GM23338 (cell line): ENCODE measurements at regions not wholly inside any gene's neighbourhood (a gene's known extent, or its start where the extent isn't known, plus 50 kb on each side); places are given as distances from the start of the nearest gene placed in this dataset.
"Not testable (repeated sequence)": the region's sequence is repeated elsewhere in the genome, so short reads cannot be mapped to it uniquely, and the experiment has no call there.

Experiments used
- ATAC-seq: fragments of 200-7000 bp; cut with Tn5 transposase; 3 replicates; pipeline ENCODE4 v1.9.1; 2020
- DNase-seq: peaks from one replicate; pipeline ENCODE4 v3.0.0-alpha.2; 2015; ENCODE audit warnings: low spot score
- H2AFZ ChIP-seq: fragments of 200-600 bp; sonication (generic); 2 replicates; pipeline ENCODE4 v1.8.0; 2016; ENCODE audit warnings: antibody characterized with exemption, mild to moderate bottlenecking, moderate library complexity
- H3F3A ChIP-seq: fragments of 200-600 bp; sonication (generic); replicated peaks from 2 replicates; pipeline ENCODE4 v1.8.0; 2017; ENCODE audit warnings: antibody characterized with exemption, mixed run types, low read depth
- H3K27ac ChIP-seq: fragments of 200-600 bp; sonication (generic); 2 replicates; pipeline ENCODE4 v1.6.1; 2016; ENCODE audit warnings: low read depth
- H3K27me3 ChIP-seq: fragments of 200-600 bp; sonication (generic); 2 replicates; pipeline ENCODE4 v1.8.0; 2016; ENCODE audit warnings: mild to moderate bottlenecking, mixed run types, moderate library complexity; ENCODE audit not compliant: insufficient read depth
- H3K36me3 ChIP-seq: fragments of 200-600 bp; sonication (generic); 2 replicates; pipeline ENCODE4 v1.8.0; 2016; ENCODE audit warnings: mild to moderate bottlenecking; ENCODE audit not compliant: insufficient read depth
- H3K4me1 ChIP-seq: fragments of 200-600 bp; sonication (generic); 2 replicates; pipeline ENCODE4 v1.8.0; 2016; ENCODE audit warnings: mild to moderate bottlenecking, moderate library complexity; ENCODE audit not compliant: insufficient read depth
- H3K4me2 ChIP-seq: fragments of 200-600 bp; sonication (generic); 2 replicates; pipeline ENCODE4 v1.7.1; 2017; ENCODE audit warnings: mixed run types
- H3K4me3 ChIP-seq: fragments of 200-600 bp; sonication (generic); 2 replicates; pipeline ENCODE4 v1.6.1; 2016; ENCODE audit warnings: mixed run types
- H3K79me2 ChIP-seq: fragments of 200-600 bp; sonication (generic); replicated peaks from 2 replicates; pipeline ENCODE4 v1.8.0; 2017; ENCODE audit warnings: mild to moderate bottlenecking; ENCODE audit not compliant: insufficient read depth
- H3K9me2 ChIP-seq: fragments of 200-600 bp; sonication (generic); 2 replicates; pipeline ENCODE4 v1.8.0; 2017; ENCODE audit not compliant: insufficient read depth
- H4K20me1 ChIP-seq: fragments of 200-600 bp; sonication (generic); replicated peaks from 2 replicates; pipeline ENCODE4 v1.8.0; 2017; ENCODE audit warnings: mild to moderate bottlenecking; ENCODE audit not compliant: insufficient read depth
- H3K27ac Mint-ChIP-seq: 2 replicates; pipeline ENCODE4 v1.8.0; 2020; ENCODE audit warnings: inconsistent platforms, mild to moderate bottlenecking, moderate library complexity, mixed read lengths
- H3K27me3 Mint-ChIP-seq: 3 replicates; pipeline ENCODE4 v1.8.0; 2022; ENCODE audit warnings: low read depth, mild to moderate bottlenecking, moderate library complexity, mixed read lengths, inconsistent platforms; ENCODE audit not compliant: insufficient read depth, poor library complexity
- H3K36me3 Mint-ChIP-seq: 3 replicates; pipeline ENCODE4 v1.8.0; 2021; ENCODE audit warnings: low read depth, mild to moderate bottlenecking, inconsistent platforms, moderate library complexity, mixed read lengths
- H3K4me1 Mint-ChIP-seq: 3 replicates; pipeline ENCODE4 v1.8.0; 2020; ENCODE audit warnings: mild to moderate bottlenecking, inconsistent platforms, mixed read lengths
- H3K4me3 Mint-ChIP-seq: 3 replicates; pipeline ENCODE4 v1.8.0; 2021; ENCODE audit warnings: moderate library complexity, mild to moderate bottlenecking, inconsistent platforms, mixed read lengths
- H3K9me3 Mint-ChIP-seq: 3 replicates; pipeline ENCODE4 v1.8.0; 2020; ENCODE audit warnings: moderate library complexity, mild to moderate bottlenecking, inconsistent platforms, mixed read lengths
- EZH2 ChIP-seq: fragments of 200-600 bp; sonication (generic); IDR thresholded peaks from one replicate; pipeline ENCODE4 v1.8.0; 2017; ENCODE audit warnings: antibody characterized with exemption, mild to moderate bottlenecking, low read depth; ENCODE audit not compliant: unreplicated experiment
- JUNB ChIP-seq: IDR thresholded peaks from one replicate; pipeline ENCODE4 v1.6.1; 2016; ENCODE audit warnings: antibody characterized with exemption; ENCODE audit not compliant: unreplicated experiment
- NANOG ChIP-seq: IDR thresholded peaks from 2 replicates; pipeline ENCODE4 v1.6.1; 2016; ENCODE audit warnings: antibody characterized with exemption, borderline replicate concordance
- POLR2AphosphoS5 ChIP-seq: IDR thresholded peaks from 2 replicates; pipeline ENCODE4 v1.6.1; 2016; ENCODE audit warnings: antibody characterized with exemption, low read depth
- STAT1 ChIP-seq: IDR thresholded peaks from one replicate; pipeline ENCODE4 v1.6.1; 2016; ENCODE audit warnings: antibody characterized with exemption; ENCODE audit not compliant: unreplicated experiment
- TF ChIP-seq, protein P1 (sequence below): fragments of 250-450 bp; sonication (Bioruptor Pico); IDR thresholded peaks from 2 replicates; pipeline ENCODE4 v1.5.0; 2020; ENCODE audit warnings: mild to moderate bottlenecking, moderate library complexity
- TF ChIP-seq, protein P2 (sequence below): IDR thresholded peaks from 2 replicates; pipeline ENCODE4 v1.6.1; 2016; ENCODE audit warnings: antibody characterized with exemption

DNA sequence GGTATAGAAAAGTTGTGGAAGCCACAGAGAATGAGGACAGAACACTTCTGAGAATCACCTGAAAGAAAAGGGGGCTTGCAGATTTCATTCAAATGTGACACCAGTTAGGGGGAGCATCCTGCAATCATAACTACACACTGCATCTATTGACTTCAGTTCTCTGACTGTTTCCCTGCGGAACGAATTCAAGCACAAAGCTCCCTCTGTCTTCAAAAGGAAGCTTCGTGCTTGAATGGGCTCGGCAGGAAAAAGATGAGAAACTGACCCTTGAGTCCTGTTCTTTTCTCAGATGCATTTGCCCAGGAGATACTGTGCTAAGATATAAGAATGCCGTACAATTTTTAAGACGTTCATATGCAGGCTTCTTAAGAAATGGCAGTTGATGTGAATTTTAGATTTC is 2000.4 kb upstream of the RAG2 start (continued):
- TF ChIP-seq, protein P1, sequence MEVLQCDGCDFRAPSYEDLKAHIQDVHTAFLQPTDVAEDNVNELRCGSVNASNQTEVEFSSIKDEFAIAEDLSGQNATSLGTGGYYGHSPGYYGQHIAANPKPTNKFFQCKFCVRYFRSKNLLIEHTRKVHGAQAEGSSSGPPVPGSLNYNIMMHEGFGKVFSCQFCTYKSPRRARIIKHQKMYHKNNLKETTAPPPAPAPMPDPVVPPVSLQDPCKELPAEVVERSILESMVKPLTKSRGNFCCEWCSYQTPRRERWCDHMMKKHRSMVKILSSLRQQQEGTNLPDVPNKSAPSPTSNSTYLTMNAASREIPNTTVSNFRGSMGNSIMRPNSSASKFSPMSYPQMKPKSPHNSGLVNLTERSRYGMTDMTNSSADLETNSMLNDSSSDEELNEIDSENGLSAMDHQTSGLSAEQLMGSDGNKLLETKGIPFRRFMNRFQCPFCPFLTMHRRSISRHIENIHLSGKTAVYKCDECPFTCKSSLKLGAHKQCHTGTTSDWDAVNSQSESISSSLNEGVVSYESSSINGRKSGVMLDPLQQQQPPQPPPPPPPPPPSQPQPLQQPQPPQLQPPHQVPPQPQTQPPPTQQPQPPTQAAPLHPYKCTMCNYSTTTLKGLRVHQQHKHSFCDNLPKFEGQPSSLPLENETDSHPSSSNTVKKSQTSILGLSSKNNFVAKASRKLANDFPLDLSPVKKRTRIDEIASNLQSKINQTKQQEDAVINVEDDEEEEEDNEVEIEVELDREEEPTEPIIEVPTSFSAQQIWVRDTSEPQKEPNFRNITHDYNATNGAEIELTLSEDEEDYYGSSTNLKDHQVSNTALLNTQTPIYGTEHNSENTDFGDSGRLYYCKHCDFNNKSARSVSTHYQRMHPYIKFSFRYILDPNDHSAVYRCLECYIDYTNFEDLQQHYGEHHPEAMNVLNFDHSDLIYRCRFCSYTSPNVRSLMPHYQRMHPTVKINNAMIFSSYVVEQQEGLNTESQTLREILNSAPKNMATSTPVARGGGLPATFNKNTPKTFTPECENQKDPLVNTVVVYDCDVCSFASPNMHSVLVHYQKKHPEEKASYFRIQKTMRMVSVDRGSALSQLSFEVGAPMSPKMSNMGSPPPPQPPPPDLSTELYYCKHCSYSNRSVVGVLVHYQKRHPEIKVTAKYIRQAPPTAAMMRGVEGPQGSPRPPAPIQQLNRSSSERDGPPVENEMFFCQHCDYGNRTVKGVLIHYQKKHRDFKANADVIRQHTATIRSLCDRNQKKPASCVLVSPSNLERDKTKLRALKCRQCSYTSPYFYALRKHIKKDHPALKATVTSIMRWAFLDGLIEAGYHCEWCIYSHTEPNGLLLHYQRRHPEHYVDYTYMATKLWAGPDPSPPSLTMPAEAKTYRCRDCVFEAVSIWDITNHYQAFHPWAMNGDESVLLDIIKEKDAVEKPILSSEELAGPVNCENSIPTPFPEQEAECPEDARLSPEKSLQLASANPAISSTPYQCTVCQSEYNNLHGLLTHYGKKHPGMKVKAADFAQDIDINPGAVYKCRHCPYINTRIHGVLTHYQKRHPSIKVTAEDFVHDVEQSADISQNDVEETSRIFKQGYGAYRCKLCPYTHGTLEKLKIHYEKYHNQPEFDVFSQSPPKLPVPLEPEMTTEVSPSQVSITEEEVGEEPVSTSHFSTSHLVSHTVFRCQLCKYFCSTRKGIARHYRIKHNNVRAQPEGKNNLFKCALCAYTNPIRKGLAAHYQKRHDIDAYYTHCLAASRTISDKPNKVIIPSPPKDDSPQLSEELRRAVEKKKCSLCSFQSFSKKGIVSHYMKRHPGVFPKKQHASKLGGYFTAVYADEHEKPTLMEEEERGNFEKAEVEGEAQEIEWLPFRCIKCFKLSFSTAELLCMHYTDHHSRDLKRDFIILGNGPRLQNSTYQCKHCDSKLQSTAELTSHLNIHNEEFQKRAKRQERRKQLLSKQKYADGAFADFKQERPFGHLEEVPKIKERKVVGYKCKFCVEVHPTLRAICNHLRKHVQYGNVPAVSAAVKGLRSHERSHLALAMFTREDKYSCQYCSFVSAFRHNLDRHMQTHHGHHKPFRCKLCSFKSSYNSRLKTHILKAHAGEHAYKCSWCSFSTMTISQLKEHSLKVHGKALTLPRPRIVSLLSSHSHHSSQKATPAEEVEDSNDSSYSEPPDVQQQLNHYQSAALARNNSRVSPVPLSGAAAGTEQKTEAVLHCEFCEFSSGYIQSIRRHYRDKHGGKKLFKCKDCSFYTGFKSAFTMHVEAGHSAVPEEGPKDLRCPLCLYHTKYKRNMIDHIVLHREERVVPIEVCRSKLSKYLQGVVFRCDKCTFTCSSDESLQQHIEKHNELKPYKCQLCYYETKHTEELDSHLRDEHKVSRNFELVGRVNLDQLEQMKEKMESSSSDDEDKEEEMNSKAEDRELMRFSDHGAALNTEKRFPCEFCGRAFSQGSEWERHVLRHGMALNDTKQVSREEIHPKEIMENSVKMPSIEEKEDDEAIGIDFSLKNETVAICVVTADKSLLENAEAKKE (CRISPR knock-in tag): no peak
- TF ChIP-seq STAT1: no peak
- no peak for TF ChIP-seq JUNB
- no peak for TF ChIP-seq POLR2AphosphoS5

DNA sequence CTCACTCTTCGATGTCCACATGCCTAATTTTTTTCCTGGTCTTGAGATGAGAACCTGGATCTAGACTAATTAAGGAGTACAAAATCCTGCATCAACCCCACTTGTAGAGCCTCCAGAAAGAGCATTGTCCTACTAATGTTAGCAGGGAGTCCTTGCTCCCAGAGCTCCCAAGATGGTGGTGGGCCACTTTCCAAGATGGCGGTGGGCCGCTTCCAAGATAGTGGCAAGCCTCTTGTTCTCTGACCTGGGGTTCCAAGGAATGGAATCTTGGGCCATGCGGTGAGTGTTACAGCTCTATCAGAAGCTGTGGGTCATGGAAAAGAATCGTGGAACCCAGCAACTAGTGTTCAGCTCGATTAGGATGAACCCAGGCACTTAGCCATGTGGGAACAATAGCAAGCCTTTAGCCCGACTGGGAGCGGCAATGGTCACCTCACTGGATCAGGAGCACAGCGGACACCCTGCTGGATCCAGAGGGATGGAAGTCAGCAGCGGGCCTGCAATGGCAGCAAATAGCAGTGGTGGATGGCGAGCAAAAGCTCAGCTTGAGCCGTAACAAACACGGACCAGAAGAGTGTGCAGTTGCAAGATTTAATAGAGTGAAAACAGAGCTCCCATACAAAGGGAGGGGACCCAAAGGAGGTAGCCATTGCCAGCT is 1997.5 kb upstream of the RAG2 start:
- not testable (repeated sequence) for H3K27me3 ChIP-seq, H3K27ac Mint-ChIP-seq, H3K79me2 ChIP-seq, H3K9me3 Mint-ChIP-seq, H2AFZ ChIP-seq, H3K4me3 ChIP-seq, H3K27ac ChIP-seq, H3K9me2 ChIP-seq, H3K36me3 ChIP-seq, H3K36me3 Mint-ChIP-seq, H3K4me1 ChIP-seq, DNase-seq, ATAC-seq, H3K4me3 Mint-ChIP-seq, H4K20me1 ChIP-seq, H3K4me2 ChIP-seq, H3K4me1 Mint-ChIP-seq, H3K27me3 Mint-ChIP-seq, H3F3A ChIP-seq

DNA sequence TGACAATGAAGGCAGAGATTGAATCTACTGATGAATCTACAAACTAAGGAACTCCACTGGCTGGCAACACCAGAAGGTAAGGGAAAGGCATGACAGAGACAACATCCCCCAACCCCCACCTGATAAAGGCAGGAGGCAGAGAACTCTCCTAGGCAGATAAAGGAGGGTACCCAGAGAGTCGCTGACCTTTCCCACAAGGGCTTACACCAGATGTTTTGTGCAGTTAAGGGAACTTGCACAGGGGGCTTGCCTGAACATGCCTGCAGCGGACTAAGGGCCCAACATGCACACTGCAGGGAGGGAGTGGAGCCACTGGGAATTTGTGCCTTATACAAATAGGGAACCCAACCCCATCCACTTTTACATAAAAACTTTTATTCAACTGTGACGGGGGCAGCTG is 1996.9 kb upstream of the RAG2 start:
- H3K27me3 Mint-ChIP-seq: no peaks in the 10 kb centered on the region
- no peaks in the 10 kb centered on the region for H3K4me1 ChIP-seq
- H3K27ac Mint-ChIP-seq: no peak overlapping the region
- H3K4me3 Mint-ChIP-seq: no peak overlapping the region
- H3K79me2 ChIP-seq: no peaks in the 10 kb centered on the region
- H3K4me1 Mint-ChIP-seq: peaks cover 4% of the 10 kb centered on the region; the same call in 1 of the 3 replicates
- H3F3A ChIP-seq: no peaks in the 10 kb centered on the region
- no peak overlapping the region for H2AFZ ChIP-seq
- H3K36me3 Mint-ChIP-seq: no peaks in the 10 kb centered on the region; the same call in 2 of the 3 replicates
- DNase-seq (no peak), ATAC-seq (no peak)
- H3K4me3 ChIP-seq: no peak overlapping the region
- no peaks in the 10 kb centered on the region for H3K9me2 ChIP-seq
- no peaks in the 10 kb centered on the region for H3K36me3 ChIP-seq
- no peaks in the 10 kb centered on the region for H3K27me3 ChIP-seq
- H3K4me2 ChIP-seq: no peak overlapping the region
- H4K20me1 ChIP-seq: no peaks in the 10 kb centered on the region
- no peak overlapping the region for H3K27ac ChIP-seq
- no peaks in the 10 kb centered on the region; the same call in 2 of the 3 replicates for H3K9me3 Mint-ChIP-seq
- TF ChIP-seq EZH2 (no peak), STAT1 (no peak), NANOG (no peak), POLR2AphosphoS5 (no peak)
- TF ChIP-seq, protein P2, sequence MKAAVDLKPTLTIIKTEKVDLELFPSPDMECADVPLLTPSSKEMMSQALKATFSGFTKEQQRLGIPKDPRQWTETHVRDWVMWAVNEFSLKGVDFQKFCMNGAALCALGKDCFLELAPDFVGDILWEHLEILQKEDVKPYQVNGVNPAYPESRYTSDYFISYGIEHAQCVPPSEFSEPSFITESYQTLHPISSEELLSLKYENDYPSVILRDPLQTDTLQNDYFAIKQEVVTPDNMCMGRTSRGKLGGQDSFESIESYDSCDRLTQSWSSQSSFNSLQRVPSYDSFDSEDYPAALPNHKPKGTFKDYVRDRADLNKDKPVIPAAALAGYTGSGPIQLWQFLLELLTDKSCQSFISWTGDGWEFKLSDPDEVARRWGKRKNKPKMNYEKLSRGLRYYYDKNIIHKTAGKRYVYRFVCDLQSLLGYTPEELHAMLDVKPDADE: no peak
